RPMI8226 (cell line): ENCODE measurements at regions not wholly inside any gene's neighbourhood (a gene's known extent, or its start where the extent isn't known, plus 50 kb on each side); places are given as distances from the start of the nearest gene placed in this dataset.

ENCODE experiments used
- DNase-seq: peaks from one replicate; pipeline ENCODE4 v3.0.0-alpha.2; 2015

DNA sequence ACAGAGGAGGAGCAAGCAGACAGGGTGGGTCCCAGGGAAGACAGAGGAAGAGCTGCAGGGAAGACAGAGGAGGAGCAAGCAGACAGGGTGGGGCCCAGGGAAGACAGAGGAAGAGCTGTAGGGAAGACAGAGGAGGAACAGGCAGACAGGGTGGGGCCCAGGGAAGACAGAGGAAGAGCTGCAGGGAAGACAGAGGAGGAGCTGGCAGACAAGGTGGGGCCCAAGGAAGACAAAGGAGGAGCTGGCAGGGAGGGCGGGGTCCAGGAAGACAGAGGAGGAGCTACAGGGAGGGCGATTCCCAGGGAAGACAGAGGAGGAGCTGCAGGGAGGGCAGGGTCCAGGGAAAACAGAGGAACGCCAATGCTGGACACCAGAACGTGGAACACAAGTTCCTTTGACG lies 66.5 kb downstream of the PLXNA1 start:
- DNase-seq: no peak

DNA sequence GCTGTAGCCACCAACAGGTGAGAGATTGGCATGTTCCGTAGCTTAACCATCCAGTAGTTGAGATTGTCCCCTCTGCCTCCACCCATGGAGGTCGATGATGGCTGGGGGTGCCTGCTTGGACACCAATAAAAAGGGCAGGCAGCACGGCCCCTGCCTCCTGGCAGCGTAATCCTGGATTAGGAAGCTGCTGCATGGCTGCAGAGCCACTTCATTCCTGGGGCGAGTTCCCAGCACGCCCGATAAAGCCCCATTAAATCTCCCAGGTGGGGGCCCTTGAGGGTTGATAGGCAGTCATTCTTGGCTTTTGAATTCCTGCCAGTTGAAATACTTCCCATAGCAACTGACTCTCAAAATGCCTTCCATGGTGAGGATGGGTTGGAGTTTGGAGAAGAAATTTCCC lies 67.8 kb downstream of the PLXNA1 start:
- DNase-seq: no peak

DNA sequence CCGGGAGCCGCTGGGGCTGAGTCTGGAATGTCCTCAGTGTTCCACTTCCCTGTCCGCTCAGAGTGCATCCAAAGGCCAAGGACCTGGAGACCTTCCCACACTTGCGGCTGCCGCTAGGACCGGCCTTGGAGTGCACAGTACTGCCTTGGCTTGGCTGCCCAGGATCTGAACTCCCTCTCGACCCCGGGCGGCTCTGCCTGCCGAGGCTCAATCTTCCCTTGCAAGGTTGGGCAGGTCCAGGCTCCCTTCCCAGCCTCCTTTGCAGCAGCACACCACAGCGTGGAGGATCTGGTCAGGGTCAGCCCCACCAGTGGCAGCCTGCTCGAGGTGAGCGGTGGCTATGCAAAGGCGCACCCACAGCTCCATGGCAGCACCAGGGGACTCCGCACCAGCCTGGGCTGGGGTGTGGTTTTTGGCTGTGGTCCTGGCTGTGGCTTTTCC lies 69.2 kb downstream of the PLXNA1 start:
- no peak for DNase-seq

DNA sequence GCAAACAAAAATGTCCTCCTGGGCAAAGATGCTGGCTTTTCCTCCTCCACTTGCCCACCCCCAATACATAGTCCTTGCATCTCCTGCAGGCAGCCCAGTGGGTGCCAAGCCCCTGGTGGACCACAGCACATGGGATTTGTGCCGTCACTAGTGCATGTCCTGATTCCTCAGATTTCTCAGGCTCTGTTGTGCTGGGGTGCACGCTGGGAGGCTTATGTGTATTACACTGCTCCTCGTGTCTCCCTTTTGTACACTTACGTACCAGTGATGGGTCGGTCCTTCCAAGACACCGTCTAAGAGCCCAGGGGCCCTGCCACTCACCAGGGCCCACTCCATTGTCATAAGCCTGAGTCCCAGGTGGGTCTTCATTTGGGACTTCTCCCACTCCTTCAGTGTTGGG lies 70.1 kb downstream of the PLXNA1 start:
- DNase-seq: no peak

DNA sequence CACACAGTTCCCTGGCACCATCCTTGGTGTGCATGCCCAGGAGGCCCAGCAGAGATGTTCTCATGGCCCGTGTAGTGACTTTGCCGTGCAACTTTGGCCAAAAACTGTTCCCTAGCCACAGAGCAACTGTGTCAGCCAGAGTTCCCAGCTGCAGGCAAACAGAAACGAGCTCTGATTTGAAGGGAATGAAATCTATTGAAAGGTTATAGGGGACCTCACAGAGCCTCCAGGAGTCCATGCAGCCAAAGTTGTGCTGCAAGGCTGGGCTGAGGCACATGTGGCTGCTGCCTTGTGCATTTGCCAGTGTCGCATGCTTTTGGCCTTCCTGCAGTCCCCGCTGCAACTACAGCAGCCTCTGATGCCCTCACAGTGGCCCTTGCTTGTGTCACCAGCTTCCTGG lies 70.5 kb downstream of the PLXNA1 start:
- no peak for DNase-seq

DNA sequence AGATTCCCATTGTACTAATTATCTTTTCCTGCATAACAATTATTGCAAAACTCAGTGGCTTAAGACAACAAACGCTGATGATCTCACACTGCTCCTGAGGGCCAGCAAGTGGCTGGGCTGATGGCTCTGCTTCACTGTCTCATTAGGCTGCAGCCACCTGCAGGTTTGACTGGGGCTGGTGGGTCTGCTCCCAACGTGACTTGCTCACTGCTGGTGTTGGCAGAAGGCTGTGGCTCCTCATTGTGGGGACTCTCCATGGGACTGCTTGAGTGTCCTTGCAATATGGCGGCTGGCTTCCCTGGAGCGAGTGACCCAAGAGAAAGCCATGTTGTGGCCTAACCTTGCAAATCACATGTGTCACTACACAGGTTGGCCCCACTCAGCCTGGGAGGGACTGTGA lies 71.1 kb downstream of the PLXNA1 start:
- DNase-seq: no peak

DNA sequence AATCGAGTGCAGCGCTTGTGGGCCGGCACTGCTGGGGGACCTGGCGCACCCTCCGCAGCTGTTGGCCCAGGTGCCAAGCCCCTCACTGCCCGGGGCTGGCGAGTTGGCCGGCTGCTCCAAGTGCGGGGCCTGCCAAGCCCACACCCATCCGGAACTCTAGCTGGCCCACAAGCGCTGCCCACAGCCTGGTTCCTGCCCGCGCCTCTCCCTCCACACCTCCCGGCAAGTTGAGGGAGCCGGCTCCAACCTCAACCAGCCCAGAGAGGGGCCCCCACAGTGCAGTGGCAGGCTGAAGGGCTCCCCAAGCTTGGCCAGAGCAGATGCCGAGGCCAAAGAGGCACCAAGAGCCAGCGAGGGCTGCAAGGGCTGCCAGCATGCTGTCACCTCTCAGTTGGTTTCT lies 73.4 kb downstream of the PLXNA1 start:
- no peak for DNase-seq

DNA sequence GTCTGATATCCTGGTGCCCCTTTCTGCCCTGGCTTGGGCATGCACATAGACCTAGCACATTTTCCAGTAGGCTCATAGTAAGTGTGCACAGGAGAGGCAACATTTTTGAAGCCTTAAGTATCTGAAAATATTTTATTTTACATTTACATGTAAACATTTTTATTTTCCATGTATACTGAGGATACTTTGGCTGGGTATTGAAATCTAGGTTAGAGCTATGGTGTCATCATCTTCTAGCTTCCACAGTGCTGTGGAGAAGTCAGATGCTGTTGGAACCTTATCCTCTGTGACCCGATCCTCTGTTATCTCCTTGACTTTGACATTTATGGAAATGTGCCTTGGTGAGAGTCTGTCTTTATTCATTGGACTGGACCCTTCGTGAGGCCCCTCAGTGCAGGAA lies 74.1 kb downstream of the PLXNA1 start:
- no peak for DNase-seq

DNA sequence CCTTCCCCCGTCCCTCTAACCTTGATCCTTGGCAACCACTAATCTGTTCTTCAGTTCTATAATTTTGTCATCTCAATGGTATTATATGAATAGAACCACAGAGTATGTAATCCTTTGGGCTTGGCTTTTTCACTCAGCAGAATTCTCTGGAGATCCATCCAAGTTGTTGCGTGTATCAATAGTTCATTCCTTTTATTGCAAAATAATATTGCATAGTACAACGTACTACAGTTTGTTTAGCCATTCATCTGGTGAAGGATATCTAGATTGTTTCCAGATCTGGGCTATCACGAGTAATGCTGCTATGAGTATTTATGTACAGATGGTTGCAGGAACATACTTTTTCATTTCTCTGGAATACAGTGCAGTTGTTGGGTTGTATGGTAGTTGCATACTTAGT lies 76.2 kb downstream of the PLXNA1 start:
- no peak for DNase-seq

DNA sequence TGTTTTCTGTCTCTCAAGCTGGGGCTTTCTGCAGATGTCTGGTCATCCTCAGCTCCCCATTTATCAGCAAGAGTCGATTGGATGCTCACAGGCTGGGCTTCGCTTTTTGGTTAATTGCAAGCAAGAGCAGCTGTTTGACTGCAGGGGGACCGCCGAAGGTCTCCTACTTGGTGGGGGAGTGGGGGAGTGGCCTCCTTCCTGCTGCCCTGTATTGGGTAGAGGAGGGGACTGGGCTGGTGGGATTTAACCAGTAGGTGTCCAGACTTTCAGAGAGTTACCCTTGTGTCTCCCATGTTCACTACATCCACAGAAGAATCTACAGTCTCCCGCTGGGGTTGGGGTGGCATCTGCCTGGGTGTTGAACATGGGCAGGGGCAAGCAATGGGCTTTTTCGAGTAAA lies 78.7 kb downstream of the PLXNA1 start:
- no peak for DNase-seq

DNA sequence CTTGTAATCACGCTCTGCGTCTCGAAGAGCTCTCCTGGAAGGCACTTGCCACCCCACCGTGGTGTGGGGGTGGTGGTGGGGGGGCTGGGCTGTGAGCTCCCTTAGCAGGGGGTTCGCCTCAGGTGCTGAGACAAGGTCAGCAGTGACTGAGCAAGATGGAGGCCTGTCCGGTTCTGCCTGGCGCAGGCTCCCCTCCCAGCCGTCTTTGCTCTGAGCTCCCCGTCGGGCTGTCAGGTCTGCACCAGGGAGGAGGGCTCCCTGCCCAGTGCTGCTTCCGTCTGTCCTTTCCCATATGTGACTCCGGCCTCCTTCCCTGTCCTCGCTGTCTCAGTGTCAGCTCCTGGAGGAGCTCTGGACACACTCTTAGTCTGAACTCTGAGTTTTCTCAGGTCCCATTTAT lies 80.0 kb downstream of the PLXNA1 start:
- DNase-seq: no peak

DNA sequence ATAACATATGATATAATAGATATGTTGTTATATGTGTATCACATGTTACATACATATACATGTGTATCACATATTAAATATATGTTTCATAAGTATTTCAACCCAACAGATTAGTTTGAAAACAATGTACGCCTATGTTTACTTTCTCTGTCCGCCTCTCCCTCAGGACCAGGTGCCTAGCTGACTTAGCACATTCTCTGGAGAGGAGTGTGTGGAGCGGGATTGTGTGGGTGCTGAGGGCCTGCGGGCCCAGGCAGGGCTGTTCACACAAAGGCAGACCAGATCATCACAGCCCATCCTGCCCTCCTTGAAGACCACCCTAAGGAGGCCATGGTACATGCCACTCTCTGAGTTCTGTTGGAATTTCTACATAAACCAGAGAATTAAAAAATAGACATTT lies 81.0 kb downstream of the PLXNA1 start:
- DNase-seq: no peak

DNA sequence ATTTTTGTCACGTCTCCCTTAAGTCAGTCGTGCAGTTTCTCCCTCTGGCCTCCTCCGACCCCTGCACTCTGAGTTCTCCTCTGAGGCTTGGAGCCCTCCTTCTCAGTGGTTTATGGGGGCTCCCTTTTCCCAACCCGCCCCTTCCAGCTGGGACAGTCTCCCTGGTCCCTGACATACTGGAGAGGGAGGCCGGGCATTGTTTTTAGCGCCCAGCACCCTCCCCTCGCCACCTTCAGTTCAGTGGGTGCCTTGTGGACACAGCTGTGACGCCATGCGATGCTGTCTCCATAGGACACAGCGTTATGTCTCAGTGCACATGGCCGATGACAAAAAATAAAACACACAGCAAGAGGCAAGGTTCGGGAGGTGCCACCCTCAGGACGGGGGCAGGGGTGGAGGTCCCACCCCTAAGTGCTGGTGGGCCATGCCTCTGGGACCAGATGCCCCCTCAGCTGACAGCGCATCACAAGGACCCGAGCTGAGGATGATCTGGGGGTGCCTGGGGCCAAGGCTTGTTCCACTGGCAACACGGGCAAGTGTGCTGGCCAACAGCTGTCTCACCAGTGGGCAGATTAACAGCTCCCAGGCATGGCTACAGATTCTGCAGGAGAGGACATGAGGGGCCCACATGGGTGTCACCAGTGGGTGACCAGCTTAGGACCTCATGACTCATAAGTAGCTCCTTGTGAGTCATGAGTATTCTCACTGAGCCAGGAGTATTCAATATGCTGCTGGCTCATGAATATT lies 81.6 kb downstream of the PLXNA1 start:
- no peak for DNase-seq

DNA sequence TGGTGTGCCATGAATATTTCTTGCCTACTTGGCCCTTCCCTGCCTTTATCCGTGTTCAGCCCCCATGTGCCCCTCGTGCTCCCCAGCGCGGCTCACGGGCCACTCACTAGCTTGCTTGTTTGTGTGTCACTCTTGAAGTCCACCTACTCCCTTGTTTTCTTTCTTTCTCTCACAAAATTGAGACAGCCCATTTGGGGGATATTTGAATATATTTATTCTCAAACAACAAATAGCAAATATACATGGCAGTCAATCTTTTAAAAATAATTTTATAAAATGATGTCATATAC lies 82.2 kb downstream of the PLXNA1 start:
- no peak for DNase-seq

DNA sequence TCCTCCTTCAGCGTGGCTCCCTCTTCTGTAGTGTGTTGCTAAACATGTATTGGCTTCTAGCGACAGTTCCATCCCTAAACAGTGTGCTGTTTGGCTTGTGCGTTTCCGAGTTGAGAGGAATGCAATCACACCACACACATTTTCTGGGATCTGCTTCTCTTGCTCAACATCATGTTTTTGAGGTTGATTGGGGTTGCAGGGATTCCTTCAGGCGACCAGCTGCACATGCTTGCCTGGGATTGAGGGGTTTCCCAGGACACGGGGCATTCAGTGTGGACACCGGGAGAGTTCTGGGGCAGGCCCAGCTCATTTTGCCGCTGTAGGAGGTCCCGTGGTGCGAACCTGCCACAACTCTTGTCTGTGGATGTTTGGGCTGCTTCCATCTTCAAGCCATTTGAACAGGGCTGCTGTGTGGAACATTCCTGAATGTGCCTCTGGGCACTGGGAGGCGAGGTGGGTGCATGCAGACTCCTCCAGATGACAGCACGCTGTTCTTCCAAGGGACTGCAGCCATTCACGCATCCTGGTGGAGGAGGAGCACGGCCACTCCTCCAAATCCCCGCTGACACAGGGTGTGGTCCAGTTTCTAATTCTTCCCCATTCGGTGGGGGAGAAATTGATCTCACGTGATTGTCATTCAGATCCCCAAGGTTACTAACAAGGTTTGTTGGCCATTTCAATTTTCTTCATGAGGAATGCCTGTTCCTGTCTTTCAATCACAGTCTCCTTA lies 82.8 kb downstream of the PLXNA1 start:
- DNase-seq: no peak

DNA sequence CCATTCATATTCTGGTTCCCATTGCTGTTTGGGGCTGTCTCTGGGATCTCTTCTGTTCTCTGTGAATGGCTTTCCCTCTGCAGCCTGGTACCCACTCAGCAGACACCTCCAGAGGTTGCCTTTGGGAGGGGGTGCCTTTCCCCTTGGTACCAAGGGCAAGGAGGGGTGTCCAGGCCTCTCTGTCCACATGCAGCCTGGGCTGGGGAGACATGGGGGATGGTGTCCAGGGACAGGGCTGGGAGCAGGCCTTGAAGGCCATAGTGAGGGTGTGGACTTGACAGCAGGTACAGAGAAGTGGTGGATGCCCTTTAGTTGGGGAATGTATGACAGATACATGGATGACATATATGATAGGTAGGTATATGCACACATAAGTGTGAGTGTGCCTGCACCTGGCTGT lies 83.7 kb downstream of the PLXNA1 start:
- DNase-seq: no peak

DNA sequence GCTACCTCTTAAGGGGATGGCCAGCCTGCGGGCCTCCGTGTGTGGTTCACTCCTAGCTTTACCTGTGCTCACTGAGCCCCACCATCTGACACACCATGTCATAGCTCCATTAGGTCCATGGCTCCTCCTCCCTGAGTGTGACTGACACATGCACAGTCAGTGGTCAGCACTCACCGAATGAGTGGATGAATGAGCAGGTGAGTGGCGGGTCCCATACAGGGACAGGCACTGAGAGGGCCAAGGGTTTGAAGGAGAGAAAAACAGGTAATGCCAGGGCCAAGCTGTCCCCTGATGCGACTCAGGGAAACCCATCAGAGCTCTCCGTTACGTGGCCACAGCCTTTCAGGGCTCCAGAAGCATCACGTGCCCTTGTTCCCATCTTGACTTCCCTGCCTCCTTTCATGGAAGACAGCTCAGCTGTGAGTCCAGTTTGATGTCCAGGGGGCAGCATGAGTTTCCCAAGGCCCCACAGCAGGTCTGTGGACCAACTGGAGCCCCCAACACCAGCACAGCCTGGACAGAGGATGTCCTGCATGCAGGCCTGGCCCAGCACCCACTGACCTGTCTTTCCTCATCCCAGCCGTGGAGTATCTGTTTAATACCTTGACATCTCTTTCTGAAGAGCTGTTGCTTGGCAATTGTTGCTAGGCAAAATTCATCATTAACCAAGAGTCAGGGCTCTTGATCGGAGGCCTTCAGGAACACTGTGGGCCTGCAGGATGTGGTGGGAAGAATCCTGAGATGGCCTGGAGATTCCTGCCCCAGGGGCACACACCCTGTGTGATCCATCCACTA lies 84.4 kb downstream of the PLXNA1 start:
- DNase-seq: no peak

DNA sequence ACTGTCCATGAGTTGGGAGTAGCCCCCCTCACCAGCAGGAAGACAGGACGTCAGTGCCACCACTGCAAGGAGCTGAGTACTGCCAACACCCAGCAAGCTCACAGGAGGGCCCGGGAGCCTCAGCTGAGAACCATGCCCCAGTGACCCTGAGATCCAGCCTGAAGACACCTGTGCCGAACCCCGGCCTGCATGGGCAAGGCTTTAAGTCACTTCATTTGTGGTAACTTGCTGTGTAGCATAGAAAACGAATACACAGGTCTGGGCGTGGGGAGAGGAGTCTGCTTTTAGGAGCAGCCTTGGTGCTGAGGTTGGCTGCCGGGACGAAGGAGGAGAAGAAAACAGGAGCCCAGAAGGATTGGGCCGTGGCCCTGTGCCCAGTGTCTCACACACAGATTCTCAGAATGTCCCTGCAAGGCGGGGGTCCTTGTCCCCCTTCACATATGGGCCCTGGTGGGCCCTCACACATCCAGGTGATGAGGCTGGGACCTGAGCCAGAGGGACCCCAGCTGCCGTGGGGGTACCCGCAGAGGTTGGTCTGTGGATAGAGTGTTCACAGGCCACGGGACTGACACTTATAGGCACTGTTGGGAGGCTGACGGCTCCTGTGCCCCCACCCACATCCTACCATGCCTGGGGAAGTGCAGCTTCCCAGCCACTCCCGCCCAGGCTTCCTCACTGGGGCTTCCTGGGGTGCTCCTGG lies 85.3 kb downstream of the PLXNA1 start:
- DNase-seq: no peak

DNA sequence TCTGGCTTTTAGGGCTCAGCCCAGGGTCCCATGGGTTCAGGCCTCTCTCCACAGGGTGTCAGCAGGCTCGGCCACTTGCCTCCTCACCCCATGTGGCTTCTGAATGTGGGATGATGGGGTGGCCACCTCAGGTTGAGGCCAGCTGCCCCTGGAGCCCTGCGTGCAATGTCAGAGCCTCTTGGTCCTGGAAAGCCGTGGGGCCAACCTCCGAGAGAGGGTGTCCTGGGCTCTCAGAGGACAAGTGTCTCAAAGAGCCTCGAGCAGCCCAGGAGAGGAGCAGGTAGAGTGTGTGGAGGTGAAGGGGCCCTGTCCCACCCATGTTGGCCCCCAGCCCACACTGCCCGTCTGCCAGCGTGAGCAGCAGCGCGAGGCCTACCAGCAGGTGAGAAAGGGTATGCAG lies 86.0 kb downstream of the PLXNA1 start:
- no peak for DNase-seq

DNA sequence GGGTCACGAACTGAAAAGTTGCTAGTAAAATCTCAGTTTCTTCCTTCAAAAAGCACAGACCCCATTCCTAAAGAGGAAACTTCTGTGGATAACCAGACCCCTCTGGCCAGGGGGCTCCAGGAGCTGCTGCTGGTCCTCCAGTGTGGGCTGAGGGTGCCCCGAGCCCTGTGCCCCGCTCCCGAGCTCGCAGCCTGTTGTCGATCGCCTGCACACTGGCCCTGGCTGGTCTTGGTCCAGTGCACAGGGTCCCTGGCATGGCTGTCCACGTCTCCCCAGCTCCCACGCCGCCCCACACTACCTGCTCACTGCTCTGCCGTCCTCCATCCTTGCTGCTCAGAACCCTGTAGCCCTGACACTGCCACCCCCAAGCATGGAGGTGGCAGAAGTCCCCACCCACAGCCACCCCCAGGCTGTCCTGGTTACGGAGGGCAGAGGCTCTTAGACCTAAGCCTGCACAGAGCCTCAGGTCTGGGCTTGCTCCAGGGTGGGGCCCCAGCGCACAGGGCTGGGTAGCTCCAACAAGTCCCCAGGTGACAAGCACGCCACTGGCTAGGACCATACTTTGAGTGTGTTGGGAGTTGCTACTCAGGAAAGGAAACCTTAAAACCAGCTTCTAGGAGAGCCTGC lies 87.0 kb downstream of the PLXNA1 start:
- no peak for DNase-seq

DNA sequence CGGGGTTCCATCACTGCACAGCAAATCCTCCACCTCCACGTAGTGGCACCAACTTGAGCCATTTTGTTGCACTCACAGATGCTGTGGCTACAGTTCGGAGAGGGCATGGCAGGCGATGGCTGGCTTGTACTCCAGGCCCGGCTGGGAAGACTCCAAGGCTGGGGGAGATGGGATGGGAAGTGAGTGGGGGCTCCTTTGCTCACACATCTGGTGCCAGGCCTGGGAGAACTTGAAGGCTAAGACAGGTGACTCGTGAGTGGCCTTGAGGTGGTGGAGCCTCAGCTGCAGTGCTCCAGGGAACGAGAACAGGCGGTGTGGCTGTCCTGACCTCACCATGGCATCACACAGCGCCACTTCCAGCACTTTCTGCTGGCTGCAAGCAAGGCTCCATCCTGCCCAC lies 87.9 kb downstream of the PLXNA1 start:
- no peak for DNase-seq

DNA sequence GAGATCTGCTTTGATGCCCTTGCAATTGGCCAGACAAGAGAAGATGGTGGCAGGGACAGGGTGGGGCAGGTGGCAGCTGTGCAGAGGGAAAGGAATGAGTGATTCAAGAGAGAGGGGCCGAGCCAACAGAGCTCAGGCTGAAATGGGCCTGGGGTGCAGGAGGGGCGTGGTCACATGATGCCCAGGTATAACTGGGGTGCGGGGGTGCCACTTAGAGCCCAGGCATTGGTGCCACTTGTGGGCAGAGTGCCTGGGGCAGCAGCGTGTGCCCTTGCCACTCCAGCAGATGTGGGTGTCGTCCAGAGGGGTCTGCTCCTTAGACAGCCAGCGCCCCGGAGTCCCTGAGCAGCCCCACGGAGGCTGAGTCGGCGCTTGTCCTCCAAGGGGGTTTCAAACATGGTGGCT lies 88.7 kb downstream of the PLXNA1 start:
- DNase-seq: no peak

DNA sequence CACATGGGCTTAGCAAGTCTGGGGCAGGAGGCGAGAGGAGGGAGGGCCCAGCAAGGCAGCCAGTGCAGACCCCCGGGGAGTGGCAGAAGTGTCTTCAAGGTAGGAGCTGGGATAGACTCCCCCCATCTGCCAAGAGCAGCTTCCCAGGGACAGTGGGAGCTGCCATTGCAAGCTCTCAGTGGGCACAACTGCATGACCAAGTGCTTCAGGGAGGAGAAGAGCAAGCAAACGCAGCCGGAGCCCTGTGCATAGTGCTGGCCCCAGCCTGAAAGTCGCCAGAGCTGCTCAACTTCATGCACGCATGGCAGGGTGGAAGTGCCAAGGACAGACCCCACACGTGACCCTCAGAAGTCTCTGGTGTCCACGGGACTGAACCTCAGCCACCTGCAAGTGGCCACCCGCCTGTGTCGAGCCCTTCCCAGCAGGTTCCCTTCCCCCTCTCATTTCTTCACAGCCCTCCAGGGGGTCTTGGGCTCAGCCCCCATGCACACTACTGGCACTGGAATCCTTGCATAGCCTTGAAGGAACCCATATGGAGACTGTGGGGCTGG lies 89.4 kb downstream of the PLXNA1 start:
- DNase-seq: no peak
